ENCODE measurements at regions not wholly inside any gene's neighbourhood (a gene's known extent, or its start where the extent isn't known, plus 50 kb on each side); places are given as distances from the start of the nearest gene placed in this dataset.

DNA sequence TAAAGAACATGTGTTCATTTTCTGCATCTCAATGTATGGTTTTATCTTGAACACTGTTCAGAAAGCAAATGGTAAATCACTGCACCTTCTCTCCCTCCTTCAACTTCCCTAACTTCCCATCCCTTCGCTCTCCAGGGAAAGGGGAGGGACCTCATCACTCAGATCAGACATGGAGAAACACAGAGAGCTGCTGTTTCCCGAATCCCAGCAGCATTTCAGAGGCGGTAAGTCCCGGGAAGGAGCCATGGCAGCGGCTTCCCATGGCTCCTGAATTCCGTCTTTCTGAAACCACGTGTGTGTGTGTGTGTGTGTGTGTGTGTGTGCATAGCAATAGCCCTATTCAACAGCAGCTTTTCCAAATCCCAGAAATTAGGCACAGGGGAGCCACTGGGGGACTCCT lies 125.4 kb upstream of the TMCC3 start:
- Histone ChIP-seq H3K27me3 (ENCODE audit: control insufficient read depth in 1 of 2, insufficient read depth in 2 of 2, low read length in 2 of 2) (no peaks in the 10 kb centered on the region), H3K9ac (ENCODE audit: low read length) (no peak overlapping the region), H3K27ac (ENCODE audit: low read depth, low read length) (no peak overlapping the region), H3K4me3 (ENCODE audit: low read depth in 1 of 2, low read length in 2 of 2) (no peak overlapping the region), H3K9me3 (ENCODE audit: low read length) (no peaks in the 10 kb centered on the region), H3K36me3 (ENCODE audit: insufficient read depth, low read length) (no peaks in the 10 kb centered on the region), H3K4me1 (ENCODE audit: insufficient read depth, low read length) (peaks cover 7% of the 10 kb centered on the region)

DNA sequence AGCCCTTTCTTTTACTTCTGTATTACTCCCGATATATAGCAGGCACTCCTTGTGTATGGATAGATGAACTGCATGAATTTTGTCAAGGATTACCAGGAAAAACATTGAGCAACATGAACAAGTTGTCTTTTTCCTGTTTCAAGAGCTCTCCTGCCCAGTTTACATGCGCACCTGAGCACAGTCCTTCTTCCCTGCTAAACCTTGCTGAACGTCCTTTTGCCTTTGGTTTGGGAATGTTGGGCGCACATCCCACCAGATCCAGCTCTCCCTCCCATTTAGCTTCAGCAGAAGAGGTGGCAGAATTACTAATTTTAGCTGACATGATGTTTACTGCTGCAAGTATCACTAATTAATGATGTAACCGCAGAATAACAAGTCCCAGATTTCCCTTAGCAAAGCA lies 121.4 kb upstream of the TMCC3 start:
- Histone ChIP-seq H3K9ac (ENCODE audit: low read length) (no peak overlapping the region), H3K36me3 (ENCODE audit: insufficient read depth, low read length) (no peaks in the 10 kb centered on the region), H3K27ac (ENCODE audit: low read depth, low read length) (no peak overlapping the region), H3K4me3 (ENCODE audit: low read depth in 1 of 2, low read length in 2 of 2) (no peak overlapping the region), H3K27me3 (ENCODE audit: control insufficient read depth in 1 of 2, insufficient read depth in 2 of 2, low read length in 2 of 2) (no peaks in the 10 kb centered on the region), H3K4me1 (ENCODE audit: insufficient read depth, low read length) (peaks cover 15% of the 10 kb centered on the region), H3K9me3 (ENCODE audit: low read length) (no peaks in the 10 kb centered on the region)

DNA sequence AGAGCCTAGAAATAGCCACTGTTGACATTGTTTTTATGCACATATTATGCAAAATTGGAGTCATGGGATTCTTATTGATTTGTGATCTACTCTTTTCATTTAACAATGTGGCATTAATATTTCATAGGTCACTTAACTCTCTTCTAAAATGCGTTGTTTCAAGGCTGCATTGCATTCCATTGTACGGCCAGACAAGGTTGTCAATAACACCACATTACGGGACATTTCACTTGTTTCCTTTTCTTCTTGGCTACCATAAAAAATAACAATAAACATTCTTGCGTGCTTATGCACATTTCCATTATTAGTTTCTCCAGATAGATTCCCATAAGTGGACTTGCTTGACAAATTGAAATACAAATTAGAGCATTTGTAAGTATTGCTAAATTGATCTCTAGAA lies 120.8 kb upstream of the TMCC3 start:
- Histone ChIP-seq H3K9ac (ENCODE audit: low read length) (no peak overlapping the region), H3K4me3 (ENCODE audit: low read depth in 1 of 2, low read length in 2 of 2) (no peak overlapping the region), H3K9me3 (ENCODE audit: low read length) (no peaks in the 10 kb centered on the region), H3K27me3 (ENCODE audit: control insufficient read depth in 1 of 2, insufficient read depth in 2 of 2, low read length in 2 of 2) (no peaks in the 10 kb centered on the region), H3K36me3 (ENCODE audit: insufficient read depth, low read length) (no peaks in the 10 kb centered on the region), H3K4me1 (ENCODE audit: insufficient read depth, low read length) (peaks cover 15% of the 10 kb centered on the region), H3K27ac (ENCODE audit: low read depth, low read length) (no peak overlapping the region)

DNA sequence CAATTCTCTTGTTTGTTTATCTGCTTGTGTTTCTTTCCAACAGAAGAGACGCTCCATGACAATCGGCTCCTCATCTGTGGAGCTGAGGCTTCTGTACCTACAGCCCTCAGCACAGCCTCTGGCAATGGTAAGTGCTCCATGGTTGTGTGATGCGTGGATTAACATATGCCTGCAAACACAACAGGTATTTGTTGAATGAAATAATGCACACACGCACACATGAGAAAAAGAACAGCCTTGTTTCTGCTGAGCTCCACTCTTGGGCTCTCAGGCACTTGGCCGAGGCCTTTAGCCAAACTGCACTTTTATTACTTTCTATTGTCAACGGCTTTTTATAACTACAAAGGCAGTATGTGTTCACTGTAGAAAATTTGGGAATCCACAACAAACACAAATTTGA lies 120.4 kb upstream of the TMCC3 start:
- Histone ChIP-seq H3K4me3 (ENCODE audit: low read depth in 1 of 2, low read length in 2 of 2) (no peak overlapping the region), H3K9ac (ENCODE audit: low read length) (no peak overlapping the region), H3K27ac (ENCODE audit: low read depth, low read length) (no peak overlapping the region), H3K4me1 (ENCODE audit: insufficient read depth, low read length) (peaks cover 15% of the 10 kb centered on the region), H3K9me3 (ENCODE audit: low read length) (no peaks in the 10 kb centered on the region), H3K27me3 (ENCODE audit: control insufficient read depth in 1 of 2, insufficient read depth in 2 of 2, low read length in 2 of 2) (no peaks in the 10 kb centered on the region), H3K36me3 (ENCODE audit: insufficient read depth, low read length) (no peaks in the 10 kb centered on the region)

DNA sequence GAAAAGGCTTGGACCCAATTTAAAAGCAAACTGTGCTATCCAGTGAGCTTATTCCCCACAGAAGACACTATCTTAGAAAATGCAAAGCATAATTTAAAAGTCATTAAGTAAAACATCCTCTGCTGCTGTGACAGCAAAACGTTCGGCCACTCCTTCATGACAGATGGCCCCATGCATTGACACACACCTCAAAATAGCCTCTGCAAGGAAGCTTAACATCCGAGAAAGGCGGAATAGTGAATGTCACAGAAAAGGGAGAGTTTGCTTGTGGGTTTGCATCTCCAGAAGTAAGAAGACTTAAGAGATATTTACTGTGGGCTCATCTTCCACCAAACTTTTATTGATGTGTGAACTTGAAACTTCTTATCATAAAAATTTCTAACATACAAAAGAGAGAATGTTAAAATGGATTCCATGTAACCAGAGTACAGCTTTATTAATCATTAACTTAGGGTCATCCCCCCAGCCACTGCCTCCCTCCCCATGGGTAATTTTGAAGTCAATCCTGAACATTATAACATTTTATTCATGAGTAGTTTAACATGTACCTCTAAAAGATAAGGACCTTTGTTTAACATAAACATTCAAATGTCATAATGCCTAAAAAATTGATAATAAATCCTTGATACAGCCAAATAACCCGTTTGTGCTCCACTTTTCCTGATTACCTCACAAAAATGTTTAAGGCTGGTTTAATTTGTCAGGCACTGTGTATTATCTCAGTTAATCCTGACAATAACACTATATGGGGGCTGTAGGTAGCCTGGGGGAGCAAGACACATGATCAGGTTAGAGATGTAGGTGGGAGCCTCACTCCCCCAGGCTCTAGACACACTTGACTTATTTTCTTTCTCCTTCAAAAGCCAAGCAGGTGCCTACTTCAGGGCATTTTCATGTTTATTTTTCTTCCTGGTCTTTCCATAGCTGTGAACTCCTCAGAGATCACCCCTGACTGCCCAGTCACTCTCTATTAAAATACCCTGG lies 119.7 kb upstream of the TMCC3 start:
- Histone ChIP-seq H3K27ac (ENCODE audit: low read depth, low read length) (no peak overlapping the region), H3K27me3 (ENCODE audit: control insufficient read depth in 1 of 2, insufficient read depth in 2 of 2, low read length in 2 of 2) (no peaks in the 10 kb centered on the region), H3K9ac (ENCODE audit: low read length) (no peak overlapping the region), H3K4me3 (ENCODE audit: low read depth in 1 of 2, low read length in 2 of 2) (no peak overlapping the region), H3K36me3 (ENCODE audit: insufficient read depth, low read length) (no peaks in the 10 kb centered on the region), H3K4me1 (ENCODE audit: insufficient read depth, low read length) (peaks cover 15% of the 10 kb centered on the region), H3K9me3 (ENCODE audit: low read length) (no peaks in the 10 kb centered on the region)

DNA sequence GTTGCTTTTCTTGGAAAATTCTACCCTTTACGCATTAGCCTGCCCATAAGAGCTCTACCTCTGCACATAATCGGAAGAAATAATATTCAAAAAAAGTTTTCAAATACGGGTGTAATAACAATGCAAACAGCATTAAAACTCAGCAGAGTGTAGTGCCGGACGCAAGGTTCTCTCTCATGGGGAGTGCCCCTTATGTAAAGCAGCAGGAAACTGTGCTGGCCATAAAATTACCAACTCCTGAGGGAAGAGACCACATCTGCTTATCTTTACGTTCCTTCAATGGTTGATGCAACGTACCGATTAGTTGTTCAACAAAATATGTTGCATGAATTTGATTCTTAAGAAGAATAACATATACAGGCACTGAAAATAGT lies 118.7 kb upstream of the TMCC3 start:
- Histone ChIP-seq H3K4me1 (ENCODE audit: insufficient read depth, low read length) (peaks cover 15% of the 10 kb centered on the region), H3K36me3 (ENCODE audit: insufficient read depth, low read length) (no peaks in the 10 kb centered on the region), H3K27me3 (ENCODE audit: control insufficient read depth in 1 of 2, insufficient read depth in 2 of 2, low read length in 2 of 2) (no peaks in the 10 kb centered on the region), H3K27ac (ENCODE audit: low read depth, low read length) (no peak overlapping the region), H3K4me3 (ENCODE audit: low read depth in 1 of 2, low read length in 2 of 2) (no peak overlapping the region), H3K9me3 (ENCODE audit: low read length) (no peaks in the 10 kb centered on the region), H3K9ac (ENCODE audit: low read length) (no peak overlapping the region)

DNA sequence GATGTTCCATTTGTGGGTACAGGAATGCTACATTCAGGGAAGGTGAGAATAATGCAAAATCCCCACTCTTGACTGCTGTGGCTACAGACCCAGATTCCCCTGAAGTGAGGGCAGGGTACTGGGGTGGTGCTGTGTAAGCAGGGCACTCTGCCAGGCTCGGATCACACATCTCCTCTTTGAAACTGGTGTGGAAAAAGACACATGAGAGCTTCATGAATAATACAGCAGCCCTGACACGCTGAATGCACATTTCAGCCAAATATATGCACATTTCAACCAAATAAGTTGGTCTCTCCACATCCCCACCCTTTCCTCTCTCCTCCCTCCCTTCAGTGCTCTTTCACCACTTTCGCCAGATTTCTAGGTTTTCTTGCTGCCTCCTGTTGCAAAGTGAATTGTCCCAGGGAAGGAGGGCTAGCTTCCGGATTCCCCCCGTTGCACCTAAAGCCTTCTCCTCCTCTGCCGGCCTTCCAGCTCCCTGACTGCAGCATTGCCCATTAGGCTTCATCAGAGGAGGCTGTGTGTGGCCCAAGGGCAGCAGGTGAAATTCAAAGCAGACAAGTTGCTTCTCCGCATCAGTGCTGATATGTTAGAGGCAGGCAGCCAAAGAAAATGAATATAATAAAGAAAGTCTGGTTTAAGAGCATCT lies 118.2 kb upstream of the TMCC3 start:
- H3K9ac ChIP-seq (ENCODE audit: low read length) = no peak overlapping the region
- H3K27ac ChIP-seq (ENCODE audit: low read depth, low read length) = no peak overlapping the region
- H3K4me3 ChIP-seq (ENCODE audit: low read depth in 1 of 2, low read length in 2 of 2) = no peak overlapping the region
- H3K9me3 ChIP-seq (ENCODE audit: low read length) = no peaks in the 10 kb centered on the region
- H3K4me1 ChIP-seq (ENCODE audit: insufficient read depth, low read length) = peaks cover 15% of the 10 kb centered on the region
- H3K27me3 ChIP-seq (ENCODE audit: control insufficient read depth in 1 of 2, insufficient read depth in 2 of 2, low read length in 2 of 2) = no peaks in the 10 kb centered on the region
- no peaks in the 10 kb centered on the region for H3K36me3 ChIP-seq (ENCODE audit: insufficient read depth, low read length)

DNA sequence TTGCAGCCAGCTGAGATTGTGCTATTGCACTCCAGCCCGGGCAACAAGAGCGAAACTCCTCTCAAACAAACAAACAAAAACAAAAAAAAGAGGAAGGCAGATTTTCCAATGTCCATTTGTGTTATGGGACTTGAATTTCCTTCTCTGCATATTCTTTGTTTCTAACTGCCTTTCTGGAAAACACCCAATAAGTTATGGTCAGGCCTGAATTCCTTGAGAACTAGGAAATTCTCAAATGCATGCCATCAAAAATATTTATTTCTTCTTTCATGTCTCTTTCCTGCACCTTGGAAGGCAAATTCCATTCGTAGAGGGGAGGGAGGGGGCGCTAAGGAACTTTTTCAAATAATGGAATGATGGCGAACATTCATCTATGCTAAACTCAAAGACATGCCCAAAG lies 117.6 kb upstream of the TMCC3 start:
- H3K36me3 ChIP-seq (ENCODE audit: insufficient read depth, low read length) = no peaks in the 10 kb centered on the region
- H3K27ac ChIP-seq (ENCODE audit: low read depth, low read length) = no peak overlapping the region

DNA sequence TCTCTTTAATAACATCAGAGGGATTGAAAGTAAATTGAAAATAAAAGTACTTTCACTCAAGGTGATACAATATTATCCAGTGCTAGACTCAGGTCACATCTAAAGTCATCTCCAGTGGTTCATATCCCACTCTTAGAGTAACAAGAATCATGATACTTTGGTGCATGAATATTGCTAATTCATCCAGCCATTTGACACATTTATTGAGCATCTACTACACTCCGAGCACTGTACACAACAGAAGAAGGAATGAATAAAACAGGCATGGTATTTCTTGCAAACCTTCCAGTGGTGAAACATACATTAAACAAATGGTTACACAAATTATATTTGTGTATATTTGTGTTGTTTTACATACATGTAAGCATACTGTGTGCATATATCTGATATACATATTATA lies 116.0 kb upstream of the TMCC3 start:
- Histone ChIP-seq H3K27ac (ENCODE audit: low read depth, low read length) (no peak overlapping the region), H3K27me3 (ENCODE audit: control insufficient read depth in 1 of 2, insufficient read depth in 2 of 2, low read length in 2 of 2) (no peaks in the 10 kb centered on the region), H3K9ac (ENCODE audit: low read length) (no peak overlapping the region), H3K4me3 (ENCODE audit: low read depth in 1 of 2, low read length in 2 of 2) (no peak overlapping the region), H3K4me1 (ENCODE audit: insufficient read depth, low read length) (peaks cover 15% of the 10 kb centered on the region), H3K9me3 (ENCODE audit: low read length) (no peaks in the 10 kb centered on the region), H3K36me3 (ENCODE audit: insufficient read depth, low read length) (no peaks in the 10 kb centered on the region)

More for the DNA sequence above, 117.6 kb upstream of the TMCC3 start:
- H3K4me1 ChIP-seq (ENCODE audit: insufficient read depth, low read length) = peaks cover 15% of the 10 kb centered on the region
- no peaks in the 10 kb centered on the region for H3K27me3 ChIP-seq (ENCODE audit: control insufficient read depth in 1 of 2, insufficient read depth in 2 of 2, low read length in 2 of 2)
- H3K9me3 ChIP-seq (ENCODE audit: low read length) = no peaks in the 10 kb centered on the region
- no peak overlapping the region for H3K4me3 ChIP-seq (ENCODE audit: low read depth in 1 of 2, low read length in 2 of 2)
- no peak overlapping the region for H3K9ac ChIP-seq (ENCODE audit: low read length)

DNA sequence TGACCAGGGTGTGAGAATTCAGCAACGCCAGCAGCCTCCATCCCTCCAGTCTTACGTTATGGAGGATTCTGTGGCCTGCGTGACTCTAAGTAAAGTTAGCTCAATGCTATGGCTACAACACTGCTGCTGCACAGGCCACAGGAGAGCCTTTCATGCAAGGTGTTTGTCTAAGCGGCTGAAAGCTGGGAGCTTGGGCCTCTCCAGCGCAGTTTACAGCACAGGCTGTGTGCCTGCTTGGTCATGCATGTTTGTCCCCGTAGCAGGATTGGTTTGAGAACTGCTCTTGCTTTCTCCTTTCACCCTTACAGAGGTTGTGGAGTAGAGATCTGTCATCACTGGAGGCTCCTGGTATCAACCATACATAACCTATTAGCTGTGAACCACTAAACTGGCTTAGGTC lies 113.1 kb upstream of the TMCC3 start:
- no peaks in the 10 kb centered on the region for H3K27me3 ChIP-seq (ENCODE audit: control insufficient read depth in 1 of 2, insufficient read depth in 2 of 2, low read length in 2 of 2)
- H3K4me3 ChIP-seq (ENCODE audit: low read depth in 1 of 2, low read length in 2 of 2) = no peak overlapping the region
- H3K9me3 ChIP-seq (ENCODE audit: low read length) = no peaks in the 10 kb centered on the region
- H3K36me3 ChIP-seq (ENCODE audit: insufficient read depth, low read length) = no peaks in the 10 kb centered on the region
- H3K27ac ChIP-seq (ENCODE audit: low read depth, low read length) = no peak overlapping the region
- no peaks in the 10 kb centered on the region for H3K4me1 ChIP-seq (ENCODE audit: insufficient read depth, low read length)
- H3K9ac ChIP-seq (ENCODE audit: low read length) = no peak overlapping the region

DNA sequence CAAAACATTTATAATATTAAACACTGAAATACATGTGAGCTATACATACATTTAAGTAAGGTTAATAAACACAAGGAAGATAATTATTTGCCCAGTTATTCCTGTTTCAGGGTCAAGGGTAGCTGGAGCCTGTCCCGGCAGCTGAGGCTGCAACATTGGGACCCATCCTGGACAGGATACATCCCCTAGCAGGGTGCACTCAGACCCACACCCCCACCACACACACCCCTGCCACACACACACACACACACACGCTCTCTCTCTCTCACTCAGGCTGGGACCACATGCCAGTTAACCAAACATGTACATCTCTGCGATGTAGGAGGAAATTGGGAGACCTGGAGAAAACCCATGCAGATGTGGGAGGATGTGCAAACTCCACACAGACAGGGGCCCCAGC lies 112.6 kb upstream of the TMCC3 start:
- H3K27me3 ChIP-seq (ENCODE audit: control insufficient read depth in 1 of 2, insufficient read depth in 2 of 2, low read length in 2 of 2) = no peaks in the 10 kb centered on the region
- no peak overlapping the region for H3K27ac ChIP-seq (ENCODE audit: low read depth, low read length)
- H3K9ac ChIP-seq (ENCODE audit: low read length) = no peak overlapping the region
- H3K36me3 ChIP-seq (ENCODE audit: insufficient read depth, low read length) = no peaks in the 10 kb centered on the region
- no peaks in the 10 kb centered on the region for H3K4me1 ChIP-seq (ENCODE audit: insufficient read depth, low read length)
- H3K9me3 ChIP-seq (ENCODE audit: low read length) = no peaks in the 10 kb centered on the region
- H3K4me3 ChIP-seq (ENCODE audit: low read depth in 1 of 2, low read length in 2 of 2) = no peak overlapping the region
